GM12872 (cell line): ENCODE measurements at regions not wholly inside any gene's neighbourhood (a gene's known extent, or its start where the extent isn't known, plus 50 kb on each side); places are given as distances from the start of the nearest gene placed in this dataset.

Experiments used
- TF ChIP-seq, protein P1 (sequence below): IDR thresholded peaks from 3 replicates; pipeline ENCODE4 v1.5.1; 2011; ENCODE audit warnings: low read depth, mild to moderate bottlenecking, low read length, moderate library complexity; ENCODE audit not compliant: insufficient read depth

DNA sequence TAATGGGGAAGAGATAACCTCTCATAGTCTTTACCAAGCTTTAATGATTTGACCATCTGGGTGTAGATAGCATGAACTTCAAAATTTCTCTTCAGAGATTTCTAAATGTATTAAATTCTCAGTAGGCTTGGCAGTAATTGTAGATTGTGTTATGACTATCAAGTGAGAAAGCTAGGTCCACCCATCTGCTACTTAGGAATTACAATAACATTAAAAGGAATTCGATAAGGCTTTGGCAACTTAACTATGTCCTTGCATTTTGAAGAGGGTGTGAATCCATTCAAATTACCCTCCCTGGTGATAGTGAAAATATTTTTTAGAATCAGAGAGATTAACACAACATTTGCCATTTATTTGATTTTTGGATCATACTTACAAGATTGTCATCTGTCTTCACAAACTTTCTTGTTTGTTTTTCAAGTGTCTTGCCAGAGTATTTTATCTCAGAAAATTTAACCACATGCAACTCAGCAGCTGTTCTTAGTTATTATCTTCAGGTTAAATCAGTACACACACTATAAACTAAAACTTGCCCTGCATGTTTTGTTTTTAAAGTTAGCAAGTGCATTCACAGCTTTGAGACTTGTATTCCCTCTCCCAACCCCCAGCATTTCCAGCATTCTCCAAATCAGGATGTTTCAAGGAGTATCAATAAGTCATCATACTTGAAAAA lies 69.6 kb upstream of the COL8A1 start:
- TF ChIP-seq, protein P1, sequence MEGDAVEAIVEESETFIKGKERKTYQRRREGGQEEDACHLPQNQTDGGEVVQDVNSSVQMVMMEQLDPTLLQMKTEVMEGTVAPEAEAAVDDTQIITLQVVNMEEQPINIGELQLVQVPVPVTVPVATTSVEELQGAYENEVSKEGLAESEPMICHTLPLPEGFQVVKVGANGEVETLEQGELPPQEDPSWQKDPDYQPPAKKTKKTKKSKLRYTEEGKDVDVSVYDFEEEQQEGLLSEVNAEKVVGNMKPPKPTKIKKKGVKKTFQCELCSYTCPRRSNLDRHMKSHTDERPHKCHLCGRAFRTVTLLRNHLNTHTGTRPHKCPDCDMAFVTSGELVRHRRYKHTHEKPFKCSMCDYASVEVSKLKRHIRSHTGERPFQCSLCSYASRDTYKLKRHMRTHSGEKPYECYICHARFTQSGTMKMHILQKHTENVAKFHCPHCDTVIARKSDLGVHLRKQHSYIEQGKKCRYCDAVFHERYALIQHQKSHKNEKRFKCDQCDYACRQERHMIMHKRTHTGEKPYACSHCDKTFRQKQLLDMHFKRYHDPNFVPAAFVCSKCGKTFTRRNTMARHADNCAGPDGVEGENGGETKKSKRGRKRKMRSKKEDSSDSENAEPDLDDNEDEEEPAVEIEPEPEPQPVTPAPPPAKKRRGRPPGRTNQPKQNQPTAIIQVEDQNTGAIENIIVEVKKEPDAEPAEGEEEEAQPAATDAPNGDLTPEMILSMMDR = no peak

DNA sequence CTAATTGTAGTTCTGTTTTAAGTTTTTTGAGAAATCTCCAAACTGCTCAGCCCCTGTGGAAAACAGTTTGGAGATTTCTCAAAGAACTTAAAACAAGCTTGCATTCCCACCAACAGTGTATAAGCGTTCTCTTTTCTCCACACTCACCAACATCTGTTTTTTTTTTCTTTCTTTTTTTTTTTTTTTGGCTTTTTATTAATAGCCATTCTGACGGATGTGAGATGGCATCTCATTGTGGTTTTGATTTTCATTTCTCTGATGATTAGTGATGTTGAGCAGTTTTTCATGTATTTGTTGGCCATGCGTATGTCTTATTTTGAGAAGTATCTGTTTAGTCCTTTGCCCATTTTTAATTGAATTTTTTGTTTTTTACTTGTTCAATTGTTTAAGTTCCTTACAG lies 73.1 kb upstream of the COL8A1 start:
- TF ChIP-seq, protein P1 = no peak

DNA sequence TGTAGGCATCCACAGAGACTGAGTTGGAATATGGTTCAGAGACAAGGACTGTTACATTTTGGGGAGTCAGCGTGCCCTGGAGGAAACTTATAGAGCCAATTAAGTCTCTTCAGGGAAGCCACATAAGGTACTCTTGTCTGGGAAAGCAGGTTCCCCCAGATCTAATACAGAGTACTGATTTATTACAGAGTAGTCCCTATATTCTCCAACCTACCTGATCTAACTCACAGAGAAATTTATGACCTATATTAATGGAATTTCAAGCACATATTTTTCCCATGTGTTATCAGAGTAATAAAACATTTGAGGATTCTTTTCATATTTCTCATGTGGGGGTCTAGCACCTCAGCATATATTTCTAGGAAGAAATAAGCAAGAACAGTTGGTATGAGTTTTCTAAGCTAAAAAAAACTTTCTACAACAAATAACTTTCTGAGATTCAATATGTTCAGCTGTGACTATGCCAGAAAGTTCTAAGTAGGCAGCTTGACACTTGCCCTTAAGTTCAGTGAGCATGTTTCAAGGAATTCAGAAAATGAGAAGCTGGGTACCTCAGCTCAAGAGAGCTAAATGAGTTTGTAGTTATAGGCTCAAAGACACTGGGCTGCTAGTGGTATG lies 75.3 kb upstream of the COL8A1 start:
- TF ChIP-seq, protein P1 = no peak

DNA sequence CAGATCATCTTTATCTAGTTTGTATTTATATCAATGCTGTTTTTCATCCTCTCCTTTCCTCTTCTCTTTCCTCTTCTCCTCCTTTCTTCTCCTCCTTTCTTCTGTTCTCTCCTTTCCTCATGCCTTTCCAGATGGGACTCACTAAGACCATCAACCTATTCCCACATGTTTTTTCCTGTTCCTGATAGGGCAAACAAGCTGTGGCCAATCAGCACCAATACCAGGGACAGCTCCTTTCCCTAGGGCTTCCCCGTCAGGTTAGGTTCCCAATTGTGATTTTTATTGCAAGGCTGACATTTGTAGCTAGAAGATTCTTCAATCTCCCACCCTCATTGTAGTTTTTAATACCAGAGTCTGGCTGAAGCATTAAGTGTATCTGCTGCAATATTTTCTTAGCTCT lies 76.3 kb upstream of the COL8A1 start:
- TF ChIP-seq, protein P1 = no peak

DNA sequence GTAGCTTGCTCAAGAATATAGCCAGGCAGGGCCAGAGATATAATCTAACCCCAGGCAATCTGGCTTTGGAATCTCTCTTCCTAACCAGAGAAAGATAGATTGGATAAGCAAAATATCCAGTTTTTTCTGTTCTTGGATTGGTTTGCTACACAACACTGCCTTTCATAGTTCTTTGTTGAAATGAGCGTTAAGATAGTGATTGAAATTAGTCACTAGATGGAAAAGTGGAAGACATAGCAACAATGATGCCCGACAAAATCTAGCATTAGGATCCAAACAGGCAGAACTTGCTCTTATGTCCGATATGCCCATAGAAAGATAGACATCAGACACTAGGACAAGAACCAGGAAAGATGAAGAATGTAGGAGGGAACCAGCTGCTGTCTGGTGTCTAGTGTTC lies 77.3 kb upstream of the COL8A1 start:
- TF ChIP-seq, protein P1 = no peak

DNA sequence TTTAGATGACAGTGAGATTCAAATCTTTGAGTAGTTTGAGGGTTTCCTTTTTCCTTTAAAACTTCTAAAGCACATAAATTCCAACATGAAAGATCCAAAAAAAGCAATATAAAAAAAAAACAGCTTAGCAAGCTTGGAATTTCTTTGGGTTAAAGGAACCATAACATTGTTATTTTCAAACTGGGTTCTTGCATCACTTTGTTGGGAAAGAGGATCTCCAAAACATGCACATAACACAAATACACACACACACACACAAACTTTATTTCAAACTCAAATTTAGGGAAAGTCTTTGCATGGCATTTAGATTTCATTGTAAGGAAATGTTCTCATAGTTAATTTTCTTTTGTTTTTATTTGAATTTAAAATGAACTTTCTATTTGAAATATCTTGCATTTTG lies 79.2 kb upstream of the COL8A1 start:
- TF ChIP-seq, protein P1 = no peak

DNA sequence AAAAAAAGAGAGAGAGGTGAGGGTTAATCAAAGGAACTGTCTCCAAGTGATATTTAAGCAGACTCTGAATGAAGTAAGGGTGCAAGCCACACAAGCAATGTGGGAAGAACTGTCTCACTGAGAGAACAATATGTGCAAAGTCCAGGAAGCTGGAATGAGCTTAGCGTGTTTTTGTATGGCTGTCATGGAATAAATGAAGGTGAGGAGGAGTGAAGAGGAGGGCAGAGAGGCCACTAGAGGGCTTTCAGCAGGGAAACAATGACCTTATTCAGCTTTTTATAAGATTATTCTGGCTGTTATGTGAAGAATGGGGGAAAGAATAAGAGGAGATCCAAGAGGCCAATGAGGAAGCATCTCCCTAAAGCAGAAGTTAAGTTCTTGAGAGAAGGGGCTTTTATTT lies 86.9 kb upstream of the COL8A1 start:
- TF ChIP-seq, protein P1 = no peak
